HepG2 (cell line): ENCODE measurements at regions not wholly inside any gene's neighbourhood (a gene's known extent, or its start where the extent isn't known, plus 50 kb on each side); places are given as distances from the start of the nearest gene placed in this dataset.
A peak's percentile ranks its signal among the peaks of the same experiment; 100 is the strongest.

Source experiments
- ATAC-seq: fragments of 200-7000 bp; cut with Tn5 transposase; 3 replicates; pipeline ENCODE4 v1.9.1; 2020; ENCODE audit warnings: mild to moderate bottlenecking, moderate library complexity
- BruUV-seq: library from RNA; stranded (reverse); fragments of 400-500 nt; replicated peaks from 2 replicates; lab custom pipeline; 2021; lab: Mats Ljungman, UMichigan
- CTCF ChIA-PET: fragments of 300-600 bp; formaldehyde crosslinking; extraction: SDS; loops from one replicate; lab custom pipeline; 2021; ENCODE audit warnings: low total read pairs, inconsistent platforms, low intra/inter-chr PET ratio; lab: Yijun Ruan, JAX
- POLR2A ChIA-PET: fragments of 350-600 bp; sonication (Branson Sonifier 250); formaldehyde crosslinking; loops from one replicate; lab custom pipeline; 2020; ENCODE audit warnings: antibody characterized with exemption, inconsistent platforms; lab: Yijun Ruan, JAX
- DNase-seq: peaks from one replicate; pipeline ENCODE4 v3.0.0-alpha.2; 2015; ENCODE audit warnings: low spot score
- FAIRE-seq: peaks from 3 replicates; lab custom pipeline; 2011; peaks lifted over from hg19 to GRCh38; lab: Jason Lieb, UNC
- H2AFZ ChIP-seq: one replicate; pipeline ENCODE4 v1.6.1; 2011; ENCODE audit warnings: low read length, inconsistent platforms
- H3K27ac ChIP-seq: fragments of 300-600 bp; 3 replicates; pipeline ENCODE4 v1.8.0; 2011; ENCODE audit warnings: mixed run types, mild to moderate bottlenecking, mixed read lengths, low read length, inconsistent platforms; ENCODE audit not compliant: insufficient read depth; ENCODE audit errors: extremely low read length
- H3K27me3 ChIP-seq, 2 experiments: fragments of 200-600 bp in 1 of 2; 2 replicates in 1 of 2; 3 replicates in 1 of 2; pipeline versions ENCODE4 v1.6.0 to v1.8.0; 2011; ENCODE audit warnings: low read length in 2 of 2, mild to moderate bottlenecking in 2 of 2, moderate library complexity in 2 of 2, inconsistent platforms in 1 of 2; ENCODE audit not compliant: insufficient read depth in 2 of 2, control insufficient read depth in 1 of 2
- H3K36me3 ChIP-seq, 2 experiments: fragments of 200-600 bp in 1 of 2; replicated peaks in 1 of 2; 2 replicates in 1 of 2; 3 replicates in 1 of 2; pipeline versions ENCODE4 v1.5.1 to v1.8.0; 2011; ENCODE audit warnings: low read length in 2 of 2, inconsistent platforms in 1 of 2; ENCODE audit not compliant: insufficient read depth in 2 of 2, control insufficient read depth in 1 of 2
- H3K4me1 ChIP-seq: 2 replicates; pipeline ENCODE4 v1.5.1; 2012; ENCODE audit warnings: low read length, inconsistent platforms; ENCODE audit not compliant: insufficient read depth
- H3K4me2 ChIP-seq: 2 replicates; pipeline ENCODE4 v1.6.0; 2011; ENCODE audit warnings: low read depth, low read length, inconsistent platforms
- H3K4me3 ChIP-seq, 3 experiments: fragments of 200-600 bp in 1 of 3; sonication (generic), shearing (Covaris generic) in 1 of 3; replicated peaks in 1 of 3; 2 replicates each; pipeline ENCODE4 v1.5.1; 2011 to 2016; ENCODE audit warnings: low read length in 3 of 3, inconsistent platforms in 2 of 3, low read depth in 2 of 3, mild to moderate bottlenecking in 2 of 3, control low read depth in 1 of 3, mixed read lengths in 1 of 3; ENCODE audit not compliant: insufficient read depth in 1 of 3
- H3K79me2 ChIP-seq: one replicate; pipeline ENCODE4 v1.6.1; 2011; ENCODE audit warnings: low read length, inconsistent platforms; ENCODE audit not compliant: insufficient read depth
- H3K9ac ChIP-seq: 2 replicates; pipeline ENCODE4 v1.6.0; 2011; ENCODE audit warnings: mild to moderate bottlenecking, low read depth, low read length, inconsistent platforms; ENCODE audit not compliant: insufficient read depth
- H3K9me3 ChIP-seq: 2 replicates; pipeline ENCODE4 v1.5.1; 2012; ENCODE audit warnings: mild to moderate bottlenecking, low read length
- H4K20me1 ChIP-seq: 2 replicates; pipeline ENCODE4 v1.6.0; 2011; ENCODE audit warnings: inconsistent platforms, mild to moderate bottlenecking, low read length, moderate library complexity; ENCODE audit not compliant: insufficient read depth
- AHR ChIP-seq: IDR thresholded peaks from 2 replicates; pipeline ENCODE4 v1.6.1; 2018; ENCODE audit warnings: missing genetic modification reagents, missing compliant biosample characterization
- BRCA1 ChIP-seq: sonication (generic); formaldehyde crosslinking; IDR thresholded peaks from 2 replicates; pipeline ENCODE4 v1.4.0; 2020; ENCODE audit warnings: missing genetic modification reagents
- CEBPB ChIP-seq: IDR thresholded peaks from 2 replicates; pipeline ENCODE4 v1.6.1; 2011; ENCODE audit warnings: low read depth, low read length, improper control_type of control experiment, borderline replicate concordance
- DDIT3 ChIP-seq: sonication (generic); formaldehyde crosslinking; IDR thresholded peaks from 2 replicates; pipeline ENCODE4 v1.4.0; 2020; ENCODE audit warnings: mild to moderate bottlenecking, missing genetic modification reagents
- FOSL2 ChIP-seq: sonication (generic); formaldehyde crosslinking; IDR thresholded peaks from 2 replicates; pipeline ENCODE4 v1.4.0; 2020; ENCODE audit warnings: missing genetic modification reagents
- REST ChIP-seq, 2 experiments: IDR thresholded peaks; 2 replicates each; pipeline ENCODE4 v1.6.1; 2011 to 2012; ENCODE audit warnings: low read length in 2 of 2, borderline replicate concordance in 1 of 2, low read depth in 1 of 2, mild to moderate bottlenecking in 1 of 2, moderate library complexity in 1 of 2
- ZFP82 ChIP-seq: sonication (generic); formaldehyde crosslinking; IDR thresholded peaks from 2 replicates; pipeline ENCODE4 v1.5.1; 2020; ENCODE audit warnings: mild to moderate bottlenecking, missing genetic modification reagents, borderline replicate concordance
- ZKSCAN8 ChIP-seq: IDR thresholded peaks from 2 replicates; pipeline ENCODE4 v1.6.1; 2016; ENCODE audit warnings: borderline replicate concordance, missing genetic modification reagents, missing compliant biosample characterization
- ZNF44 ChIP-seq: sonication (generic); formaldehyde crosslinking; IDR thresholded peaks from 2 replicates; pipeline ENCODE4 v1.5.1; 2020; ENCODE audit warnings: mild to moderate bottlenecking, missing genetic modification reagents
- ZNF775 ChIP-seq: sonication (generic); formaldehyde crosslinking; IDR thresholded peaks from 2 replicates; pipeline ENCODE4 v1.4.0; 2020; ENCODE audit warnings: missing genetic modification reagents, mild to moderate bottlenecking, moderate library complexity, borderline replicate concordance
- WGBS: methylation state at CpG from one replicate; pipeline ENCODE4 v1.1.6; 2017; ENCODE audit warnings: low lambda C conversion rate; 5-methylcytosine and 5-hydroxymethylcytosine counted together
- in situ Hi-C: cut with HindIII; loops from 2 replicates; pipeline ENCODE4 v1.10.0; 2017; ENCODE audit warnings: low pct_unique_long_range_greater_than_20kb; ENCODE audit not compliant: extremely low pct_ligation_motif_present
- intact Hi-C: fragments of 100-400 bp; cut with micrococcal nuclease; formaldehyde crosslinking; loops from one replicate; pipeline ENCODE4 v1.10.0; 2022; ENCODE audit not compliant: unreplicated experiment

GRCh38 chr17:77019893-77020379, 120.8 kb upstream of the SEC14L1 start:
- Histone ChIP-seq H3K4me1 (no peaks in the 10 kb centered on the region), H3K36me3 (no peaks in the 10 kb centered on the region), H3K79me2 (no peaks in the 10 kb centered on the region), H3K27ac (no peak overlapping the region), H3K9me3 (no peaks in the 10 kb centered on the region), H4K20me1 (no peaks in the 10 kb centered on the region), H3K4me2 (no peak overlapping the region), H3K4me3 (no peak overlapping the region), H3K9ac (no peak overlapping the region), H3K27me3 (peaks cover 0 to 16% of the 10 kb centered on the region in 2 experiments; a peak in 3 of 5 replicates), H2AFZ (no peak overlapping the region)
- FAIRE-seq (no peak), ATAC-seq (no peak), DNase-seq (peak; percentile 35)
- BruUV-seq: no TSS peak
- WGBS: 11% methylated on average over 6 of the region's 12 CpGs
- intact Hi-C loops (no loop called here), in situ Hi-C loops (no loop called here)
- CTCF ChIA-PET: no interaction called here
- POLR2A ChIA-PET: no interaction called here
- TF ChIP-seq ZFP82 (CRISPR knock-in tag) (no peak), ZNF44 (CRISPR knock-in tag) (no peak), ZNF775 (CRISPR knock-in tag) (no peak), AHR (CRISPR knock-in tag) (no peak), DDIT3 (CRISPR knock-in tag) (no peak), FOSL2 (peak; percentile 38; the same call in 1 of the 2 replicates), ZKSCAN8 (no peak), CEBPB (no peak)

GRCh38 chr17:77020973-77021372, 119.8 kb upstream of the SEC14L1 start:
- ChIA-PET POLR2A (no interaction called here), CTCF (no interaction called here)
- Histone ChIP-seq H3K79me2 (no peaks in the 10 kb centered on the region), H3K9me3 (no peaks in the 10 kb centered on the region), H3K9ac (no peak overlapping the region), H3K27me3 (peaks cover 0 to 17% of the 10 kb centered on the region in 2 experiments; a peak in 3 of 5 replicates), H3K4me3 (no peak overlapping the region), H3K4me2 (no peak overlapping the region), H3K36me3 (no peaks in the 10 kb centered on the region), H4K20me1 (no peaks in the 10 kb centered on the region), H3K4me1 (no peaks in the 10 kb centered on the region), H2AFZ (no peak overlapping the region), H3K27ac (no peak overlapping the region)
- no peak for FAIRE-seq
- TF ChIP-seq BRCA1: no peak
- peak in 1 of 2 experiments; percentile 73; a peak in 2 of 4 replicates for TF ChIP-seq REST (IDR thresholded peaks at IDR 0.05; ENCODE audit: borderline replicate concordance in 1 of 2, low read depth in 1 of 2, low read length in 2 of 2)
- intact Hi-C loops (no loop called here), in situ Hi-C loops (no loop called here)
- WGBS: 0% methylated on average over 1 of the region's 1 CpG
- DNase-seq: no peak
- no peak for ATAC-seq
- no TSS peak for BruUV-seq
